OCI-LY3 (cell line): ENCODE measurements at regions not wholly inside any gene's neighbourhood (a gene's known extent, or its start where the extent isn't known, plus 50 kb on each side); places are given as distances from the start of the nearest gene placed in this dataset.

Experiments
- CTCF ChIP-seq: fragments of 200-600, 300-600 bp; sonication (generic); IDR thresholded peaks from 2 replicates; pipeline ENCODE4 v1.5.1; 2014; ENCODE audit warnings: antibody characterized with exemption, low read length, low read depth
- EZH2phosphoT487 ChIP-seq: fragments of 200-600 bp; shearing (Covaris generic); IDR thresholded peaks from 2 replicates; pipeline ENCODE4 v1.6.1; 2018; ENCODE audit warnings: antibody characterized with exemption, mixed run types, low read depth

GRCh38 chr2:228866781-228867180 lies 404.3 kb downstream of the PID1 start:
- no peak for TF ChIP-seq CTCF
- TF ChIP-seq EZH2phosphoT487, result no peak
